Spleen (tissue), 11 donors: ENCODE measurements at regions not wholly inside any gene's neighbourhood (a gene's known extent, or its start where the extent isn't known, plus 50 kb on each side); places are given as distances from the start of the nearest gene placed in this dataset.

Experiments
- DNase-seq: peaks from one replicate; pipeline ENCODE4 v3.0.0-alpha.2; 2020
- H3K27ac ChIP-seq, 8 donors: fragments of 200-600 bp; sonication (generic) in 7 of 8; 1 replicate in 4 of 8; 2 replicates in 4 of 8; pipeline versions ENCODE4 v1.5.0 to v1.8.0; 2016 to 2021; ENCODE audit warnings: inconsistent platforms in 4 of 8, mild to moderate bottlenecking in 4 of 8, moderate library complexity in 1 of 8
- H3K27me3 ChIP-seq, 7 donors: fragments of 200-600 bp; sonication (generic) in 6 of 7; replicated peaks in 1 of 7; 1 replicate in 4 of 7; 2 replicates in 3 of 7; pipeline versions ENCODE4 v1.5.0 to v1.8.0; 2016 to 2021; ENCODE audit warnings: inconsistent platforms in 3 of 7, mild to moderate bottlenecking in 1 of 7
- H3K36me3 ChIP-seq, 6 donors: fragments of 200-600 bp; sonication (generic) in 5 of 6; 1 replicate in 4 of 6; 2 replicates in 2 of 6; pipeline versions ENCODE4 v1.5.0 to v1.8.0; 2016 to 2021; ENCODE audit warnings: inconsistent platforms in 2 of 6
- H3K4me1 ChIP-seq, 6 donors: fragments of 200-600 bp; sonication (generic) in 5 of 6; 1 replicate in 3 of 6; 2 replicates in 3 of 6; pipeline versions ENCODE4 v1.5.0 to v1.8.0; 2016 to 2021; ENCODE audit warnings: inconsistent platforms in 3 of 6
- H3K4me3 ChIP-seq, 8 donors: fragments of 200-600 bp; sonication (generic) in 7 of 8; 1 replicate in 4 of 8; 2 replicates in 4 of 8; pipeline versions ENCODE4 v1.5.0 to v1.8.0; 2016 to 2021; ENCODE audit warnings: inconsistent platforms in 4 of 8, mild to moderate bottlenecking in 4 of 8, moderate library complexity in 2 of 8
- H3K9me3 ChIP-seq, 8 donors: fragments of 200-600 bp; sonication (generic) in 7 of 8; 1 replicate in 4 of 8; 2 replicates in 4 of 8; pipeline versions ENCODE4 v1.5.0 to v1.8.0; 2016 to 2021; ENCODE audit warnings: inconsistent platforms in 4 of 8
- CTCF ChIP-seq, 11 experiments: fragments of 200-600 bp in 7 of 11; fragments of 450-650 bp in 4 of 11; sonication (generic) in 4 of 11; IDR thresholded peaks in 8 of 11; conservative IDR thresholded peaks in 3 of 11; 1 replicate in 7 of 11; 2 replicates in 4 of 11; pipeline versions ENCODE4 v1.4.0 to v1.8.0; 2016 to 2021; ENCODE audit warnings: antibody characterized with exemption in 11 of 11, inconsistent platforms in 4 of 11, mild to moderate bottlenecking in 1 of 11
- POLR2A ChIP-seq, 3 donors: fragments of 450-650 bp; IDR thresholded peaks; one replicate each; pipeline ENCODE4 v1.5.1; 2017; ENCODE audit warnings: antibody characterized with exemption in 3 of 3, mild to moderate bottlenecking in 1 of 3
- POLR2AphosphoS5 ChIP-seq, 3 donors: sonication (generic); formaldehyde crosslinking; IDR thresholded peaks; one replicate each; pipeline ENCODE4 v1.5.1; 2017; ENCODE audit warnings: antibody characterized with exemption in 3 of 3
- WGBS, 5 donors: extraction: QIAGEN DNeasy Blood & Tissue Kit in 3 of 5; methylation state at CpG; one replicate each; pipeline versions ENCODE4 v1.1.5 to v1.1.7; 2013 to 2018; 5-methylcytosine and 5-hydroxymethylcytosine counted together
- intact Hi-C: fragments of 100-400 bp; cut with DNase I; formaldehyde crosslinking; loops from one replicate; pipeline ENCODE4 v1.15.0; 2023; ENCODE audit warnings: low total_unique reads
- donor health status: healthy with polysubstance abuse.
- donor health status: DM: no; HTN: no; CAD: no; lungs with moderate emphysema.
- donor health status: DM: no; HTN: no; CAD: no.
- donor health status: Bipolar disorder and iron deficiency.
- donor health status: healthy.
- donor health status: DM: no; HTN: no; CAD: no.
- donor health status: DM: yes; HTN: yes; CAD: no.

- TF ChIP-seq POLR2A (IDR thresholded peaks at IDR 0.05) (no peak), POLR2AphosphoS5 (IDR thresholded peaks at IDR 0.05) (no peak), CTCF (IDR thresholded peaks at IDR 0.05 in 8 of 11, conservative IDR thresholded peaks at IDR 0.05 in 3 of 11) (no peak)
- intact Hi-C loops, result no loop called here
- peaks cover 0 to 21% (median 0%) of the 10 kb centered on the region in 7 donors for H3K27me3 ChIP-seq
- no peaks in the 10 kb centered on the region for H3K36me3 ChIP-seq
- WGBS, 5 donors, result 73 to 87% (median 85%) methylated on average over 6 to 7 of the region's 7 CpGs
- DNase-seq, result no peak
- no peak overlapping the region for H3K4me3 ChIP-seq
- peaks cover 0 to 3% (median 0%) of the 10 kb centered on the region in 6 donors for H3K4me1 ChIP-seq
- H3K9me3 ChIP-seq, result no peaks in the 10 kb centered on the region
- H3K27ac ChIP-seq, result no peak overlapping the region
Observed at GRCh38 chr22:22182218-22182989, 62.2 kb upstream of the VPREB1 start.

- TF ChIP-seq CTCF (IDR thresholded peaks at IDR 0.05 in 8 of 11, conservative IDR thresholded peaks at IDR 0.05 in 3 of 11), result no peak
- TF ChIP-seq POLR2A (IDR thresholded peaks at IDR 0.05), result no peak
- no peak for TF ChIP-seq POLR2AphosphoS5 (IDR thresholded peaks at IDR 0.05)
- H3K36me3 ChIP-seq, result no peaks in the 10 kb centered on the region
- no peak overlapping the region for H3K4me3 ChIP-seq
- no peaks in the 10 kb centered on the region for H3K9me3 ChIP-seq
- peaks cover 0 to 3% (median 0%) of the 10 kb centered on the region in 6 donors for H3K4me1 ChIP-seq
- H3K27me3 ChIP-seq, result peaks cover 0 to 17% (median 0%) of the 10 kb centered on the region in 7 donors
- H3K27ac ChIP-seq, result no peak overlapping the region
- WGBS, 5 donors, result 81 to 92% (median 86%) methylated on average over 3 of the region's 3 CpGs
- DNase-seq, result no peak
- intact Hi-C loops, result no loop called here
Observed at GRCh38 chr22:22181341-22181850, 63.2 kb upstream of the VPREB1 start.

GRCh38 chr22:22180738-22181285 lies 63.8 kb upstream of the VPREB1 start:
- H3K27me3 ChIP-seq, result peaks cover 0 to 12% (median 0%) of the 10 kb centered on the region in 7 donors
- H3K27ac ChIP-seq, result no peak overlapping the region
- H3K4me3 ChIP-seq, result no peak overlapping the region
- no peak for DNase-seq
- intact Hi-C loops, result no loop called here
- TF ChIP-seq POLR2AphosphoS5 (IDR thresholded peaks at IDR 0.05) (no peak), CTCF (IDR thresholded peaks at IDR 0.05 in 8 of 11, conservative IDR thresholded peaks at IDR 0.05 in 3 of 11) (no peak)
- 76 to 89% (median 84%) methylated on average over 5 of the region's 5 CpGs for WGBS, 5 donors
- no peaks in the 10 kb centered on the region for H3K36me3 ChIP-seq
- no peaks in the 10 kb centered on the region for H3K9me3 ChIP-seq
- H3K4me1 ChIP-seq, result peaks cover 0 to 3% (median 0%) of the 10 kb centered on the region in 6 donors

- no peak for TF ChIP-seq POLR2A (IDR thresholded peaks at IDR 0.05)
- TF ChIP-seq POLR2AphosphoS5 (IDR thresholded peaks at IDR 0.05), result no peak
- no peak for TF ChIP-seq CTCF (IDR thresholded peaks at IDR 0.05 in 8 of 11, conservative IDR thresholded peaks at IDR 0.05 in 3 of 11)
- Histone ChIP-seq H3K9me3 (no peaks in the 10 kb centered on the region), H3K27me3 (peaks cover 0 to 12% (median 0%) of the 10 kb centered on the region in 7 donors), H3K4me3 (no peak overlapping the region), H3K4me1 (peaks cover 0 to 3% (median 0%) of the 10 kb centered on the region in 6 donors), H3K36me3 (no peaks in the 10 kb centered on the region), H3K27ac (no peak overlapping the region)
- DNase-seq, result no peak
- intact Hi-C loops, result no loop called here
- 70 to 82% (median 80%) methylated on average over 3 of the region's 3 CpGs for WGBS, 5 donors
Observed at GRCh38 chr22:22179858-22180257, 64.7 kb upstream of the VPREB1 start.
